CD8-positive, alpha-beta memory T cell (primary cell): ENCODE measurements at regions not wholly inside any gene's neighbourhood (a gene's known extent, or its start where the extent isn't known, plus 50 kb on each side); places are given as distances from the start of the nearest gene placed in this dataset.

ENCODE experiments used
- CTCF ChIA-PET: fragments of 350-600 bp; sonication (Branson Sonifier 250); formaldehyde crosslinking; loops from one replicate; lab custom pipeline; 2021; ENCODE audit warnings: antibody characterized with exemption; lab: Charles Lee
- POLR2A ChIA-PET: fragments of 350-600 bp; sonication (Branson Sonifier 250); formaldehyde crosslinking; loops from one replicate; lab custom pipeline; 2021; ENCODE audit warnings: antibody characterized with exemption; lab: Charles Lee
- DNase-seq, 5 donors: peaks; one replicate each; pipeline versions ENCODE4 v3.0.0 to v3.0.0-alpha.2; 2020 to 2022; ENCODE audit warnings: mixed read lengths in 1 of 5
- H3K27ac ChIP-seq: one replicate; pipeline ENCODE4 v1.7.0; 2013; ENCODE audit warnings: low read depth, mild to moderate bottlenecking, low read length, moderate library complexity
- H3K27me3 ChIP-seq: 2 replicates; pipeline ENCODE4 v1.7.0; 2013; ENCODE audit warnings: low read length, mild to moderate bottlenecking; ENCODE audit not compliant: insufficient read depth, poor library complexity, severe bottlenecking
- H3K36me3 ChIP-seq: 2 replicates; pipeline ENCODE4 v1.7.0; 2013; ENCODE audit warnings: mild to moderate bottlenecking, low read length, moderate library complexity; ENCODE audit not compliant: insufficient read depth
- H3K4me1 ChIP-seq: 2 replicates; pipeline ENCODE4 v1.7.0; 2013; ENCODE audit warnings: mild to moderate bottlenecking, low read length, moderate library complexity; ENCODE audit not compliant: insufficient read depth
- H3K4me3 ChIP-seq: 2 replicates; pipeline ENCODE4 v1.7.0; 2013; ENCODE audit warnings: mild to moderate bottlenecking, low read length
- H3K9me3 ChIP-seq: 2 replicates; pipeline ENCODE4 v1.7.0; 2013; ENCODE audit warnings: mild to moderate bottlenecking, low read length
- H3K27ac Mint-ChIP-seq, 8 donors: one replicate each; pipeline ENCODE4 v1.8.0; 2020 to 2021; ENCODE audit warnings: mixed read lengths in 8 of 8, mild to moderate bottlenecking in 6 of 8, inconsistent platforms in 3 of 8, moderate library complexity in 3 of 8
- H3K27me3 Mint-ChIP-seq, 2 donors: one replicate each; pipeline ENCODE4 v1.8.0; 2020 to 2021; ENCODE audit warnings: mixed read lengths in 2 of 2, mild to moderate bottlenecking in 1 of 2, moderate library complexity in 1 of 2
- H3K36me3 Mint-ChIP-seq, 3 donors: one replicate each; pipeline ENCODE4 v1.8.0; 2020 to 2021; ENCODE audit warnings: mixed read lengths in 3 of 3, inconsistent platforms in 1 of 3, mild to moderate bottlenecking in 1 of 3
- H3K4me1 Mint-ChIP-seq, 3 donors: one replicate each; pipeline ENCODE4 v1.8.0; 2020 to 2021; ENCODE audit warnings: mixed read lengths in 3 of 3, inconsistent platforms in 1 of 3, mild to moderate bottlenecking in 1 of 3
- H3K4me3 Mint-ChIP-seq, 7 donors: one replicate each; pipeline ENCODE4 v1.8.0; 2020 to 2021; ENCODE audit warnings: mixed read lengths in 7 of 7, mild to moderate bottlenecking in 6 of 7, moderate library complexity in 4 of 7, inconsistent platforms in 2 of 7
- H3K9me3 Mint-ChIP-seq, 5 donors: one replicate each; pipeline ENCODE4 v1.8.0; 2020 to 2022; ENCODE audit warnings: mixed read lengths in 5 of 5, mild to moderate bottlenecking in 3 of 5, moderate library complexity in 2 of 5, inconsistent platforms in 1 of 5

DNA sequence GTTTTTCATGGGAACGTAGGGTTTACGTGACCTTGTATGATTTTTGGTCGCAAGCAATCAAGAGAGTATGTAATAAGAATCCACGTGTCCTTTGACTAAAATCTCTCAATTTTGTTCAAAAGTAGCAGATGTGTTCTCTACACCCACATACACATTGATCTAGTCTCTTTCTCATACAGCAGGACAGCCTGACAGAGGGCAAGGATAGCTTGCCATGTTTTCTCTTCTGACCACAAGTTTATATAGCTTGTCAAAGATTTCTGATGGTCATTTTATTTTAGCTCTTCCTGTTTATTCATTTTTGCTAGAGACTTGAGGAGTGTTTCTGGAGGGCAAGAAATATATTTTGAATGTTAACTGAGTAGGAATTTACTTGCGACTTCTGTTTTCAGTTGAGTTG is 570.2 kb upstream of the ALCAM start:
- H3K9me3 Mint-ChIP-seq: peaks cover 0 to 2% (median 0%) of the 10 kb centered on the region in 5 donors

GRCh38 chr3:104805042-104805441 is 561.7 kb upstream of the ALCAM start:
- H3K36me3 ChIP-seq: no peaks in the 10 kb centered on the region
- Mint-ChIP-seq H3K27me3 (no peaks in the 10 kb centered on the region), H3K4me1 (no peaks in the 10 kb centered on the region), H3K9me3 (no peaks in the 10 kb centered on the region), H3K27ac (no peak overlapping the region), H3K36me3 (no peaks in the 10 kb centered on the region), H3K4me3 (no peak overlapping the region)
- H3K4me1 ChIP-seq: no peaks in the 10 kb centered on the region
- no peaks in the 10 kb centered on the region for H3K27me3 ChIP-seq
- POLR2A ChIA-PET: no interaction called here
- H3K9me3 ChIP-seq: no peaks in the 10 kb centered on the region
- H3K27ac ChIP-seq: no peak overlapping the region
- no peak for DNase-seq
- no peak overlapping the region for H3K4me3 ChIP-seq
- CTCF ChIA-PET: no interaction called here

More for the DNA sequence above, 570.2 kb upstream of the ALCAM start:
- CTCF ChIA-PET: no interaction called here
- no peak overlapping the region for H3K27ac ChIP-seq
- no peaks in the 10 kb centered on the region for H3K36me3 Mint-ChIP-seq
- no peaks in the 10 kb centered on the region for H3K36me3 ChIP-seq
- H3K27me3 Mint-ChIP-seq: no peaks in the 10 kb centered on the region
- no peaks in the 10 kb centered on the region for H3K27me3 ChIP-seq
- H3K4me3 ChIP-seq: no peak overlapping the region
- H3K27ac Mint-ChIP-seq: no peak overlapping the region
- no peak overlapping the region for H3K4me3 Mint-ChIP-seq
- no peak for DNase-seq
- POLR2A ChIA-PET: no interaction called here
- no peaks in the 10 kb centered on the region for H3K4me1 ChIP-seq
- no peaks in the 10 kb centered on the region for H3K4me1 Mint-ChIP-seq
- no peaks in the 10 kb centered on the region for H3K9me3 ChIP-seq

- H3K27ac Mint-ChIP-seq: no peak overlapping the region
- ChIA-PET POLR2A (no interaction called here), CTCF (no interaction called here)
- no peak overlapping the region for H3K4me3 Mint-ChIP-seq
- no peak overlapping the region for H3K27ac ChIP-seq
- no peaks in the 10 kb centered on the region for H3K9me3 Mint-ChIP-seq
- no peaks in the 10 kb centered on the region for H3K36me3 ChIP-seq
- no peaks in the 10 kb centered on the region for H3K4me1 ChIP-seq
- no peaks in the 10 kb centered on the region for H3K36me3 Mint-ChIP-seq
- no peak overlapping the region for H3K4me3 ChIP-seq
- no peaks in the 10 kb centered on the region for H3K27me3 ChIP-seq
- DNase-seq: no peak
- H3K27me3 Mint-ChIP-seq: no peaks in the 10 kb centered on the region
- H3K4me1 Mint-ChIP-seq: no peaks in the 10 kb centered on the region
- no peaks in the 10 kb centered on the region for H3K9me3 ChIP-seq
Measured at GRCh38 chr3:104805508-104805907, 561.2 kb upstream of the ALCAM start.

GRCh38 chr3:104810896-104811295 is 555.8 kb upstream of the ALCAM start:
- Histone ChIP-seq H3K4me3 (no peak overlapping the region), H3K36me3 (no peaks in the 10 kb centered on the region), H3K9me3 (no peaks in the 10 kb centered on the region), H3K27ac (no peak overlapping the region), H3K4me1 (no peaks in the 10 kb centered on the region), H3K27me3 (no peaks in the 10 kb centered on the region)
- no peaks in the 10 kb centered on the region for H3K4me1 Mint-ChIP-seq
- H3K27me3 Mint-ChIP-seq: no peaks in the 10 kb centered on the region
- peaks cover 0 to 5% (median 0%) of the 10 kb centered on the region in 5 donors for H3K9me3 Mint-ChIP-seq
- no peaks in the 10 kb centered on the region for H3K36me3 Mint-ChIP-seq
- ChIA-PET CTCF (no interaction called here), POLR2A (no interaction called here)
- no peak for DNase-seq
- H3K4me3 Mint-ChIP-seq: no peak overlapping the region
- no peak overlapping the region for H3K27ac Mint-ChIP-seq

GRCh38 chr3:104816008-104816407 is 550.7 kb upstream of the ALCAM start:
- no peaks in the 10 kb centered on the region for H3K4me1 ChIP-seq
- H3K4me3 Mint-ChIP-seq: no peak overlapping the region
- H3K9me3 ChIP-seq: no peaks in the 10 kb centered on the region
- no peaks in the 10 kb centered on the region for H3K27me3 Mint-ChIP-seq
- no peak for DNase-seq
- no peaks in the 10 kb centered on the region for H3K4me1 Mint-ChIP-seq
- H3K27ac ChIP-seq: no peak overlapping the region
- no peaks in the 10 kb centered on the region for H3K36me3 Mint-ChIP-seq
- ChIA-PET POLR2A (no interaction called here), CTCF (no interaction called here)
- H3K9me3 Mint-ChIP-seq: peaks cover 3 to 11% (median 6%) of the 10 kb centered on the region in 5 donors
- no peak overlapping the region for H3K27ac Mint-ChIP-seq
- no peaks in the 10 kb centered on the region for H3K27me3 ChIP-seq
- H3K36me3 ChIP-seq: no peaks in the 10 kb centered on the region
- H3K4me3 ChIP-seq: no peak overlapping the region

DNA sequence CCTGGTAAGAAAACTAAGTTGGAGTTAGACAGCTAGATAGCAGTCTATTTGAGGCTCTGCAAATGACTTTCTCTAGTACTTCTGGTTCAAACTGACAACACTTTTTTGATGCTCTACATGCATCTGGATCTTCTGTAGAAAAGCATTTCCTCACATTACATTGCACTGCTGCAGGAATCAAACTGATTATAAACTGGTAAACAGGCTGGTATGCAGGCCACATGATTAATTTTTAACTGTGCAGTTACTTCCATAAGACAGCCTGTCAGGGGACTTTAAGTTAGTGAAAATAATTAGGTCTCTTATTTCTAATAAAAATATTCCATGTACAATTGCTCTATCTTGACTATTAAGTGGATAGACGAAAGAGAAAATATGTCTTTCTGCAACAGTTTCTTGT is 550.0 kb upstream of the ALCAM start:
- H3K27me3 Mint-ChIP-seq: no peaks in the 10 kb centered on the region
- Histone ChIP-seq H3K36me3 (no peaks in the 10 kb centered on the region), H3K4me3 (no peak overlapping the region), H3K9me3 (no peaks in the 10 kb centered on the region), H3K27ac (no peak overlapping the region), H3K27me3 (no peaks in the 10 kb centered on the region), H3K4me1 (no peaks in the 10 kb centered on the region)
- ChIA-PET CTCF (no interaction called here), POLR2A (no interaction called here)
- no peak overlapping the region for H3K4me3 Mint-ChIP-seq
- no peak overlapping the region for H3K27ac Mint-ChIP-seq
- H3K9me3 Mint-ChIP-seq: peaks cover 3 to 15% (median 9%) of the 10 kb centered on the region in 5 donors
- no peaks in the 10 kb centered on the region for H3K4me1 Mint-ChIP-seq
- DNase-seq: no peak
- no peaks in the 10 kb centered on the region for H3K36me3 Mint-ChIP-seq

GRCh38 chr3:104819333-104819732 is 547.4 kb upstream of the ALCAM start:
- Histone ChIP-seq H3K9me3 (no peaks in the 10 kb centered on the region), H3K4me3 (no peak overlapping the region), H3K27me3 (no peaks in the 10 kb centered on the region), H3K36me3 (no peaks in the 10 kb centered on the region), H3K27ac (no peak overlapping the region), H3K4me1 (no peaks in the 10 kb centered on the region)
- Mint-ChIP-seq H3K9me3 (peaks cover 6 to 18% (median 10%) of the 10 kb centered on the region in 5 donors), H3K4me1 (no peaks in the 10 kb centered on the region), H3K27me3 (no peaks in the 10 kb centered on the region), H3K4me3 (no peak overlapping the region), H3K36me3 (no peaks in the 10 kb centered on the region), H3K27ac (no peak overlapping the region)
- ChIA-PET CTCF (no interaction called here), POLR2A (no interaction called here)
- DNase-seq: no peak

DNA sequence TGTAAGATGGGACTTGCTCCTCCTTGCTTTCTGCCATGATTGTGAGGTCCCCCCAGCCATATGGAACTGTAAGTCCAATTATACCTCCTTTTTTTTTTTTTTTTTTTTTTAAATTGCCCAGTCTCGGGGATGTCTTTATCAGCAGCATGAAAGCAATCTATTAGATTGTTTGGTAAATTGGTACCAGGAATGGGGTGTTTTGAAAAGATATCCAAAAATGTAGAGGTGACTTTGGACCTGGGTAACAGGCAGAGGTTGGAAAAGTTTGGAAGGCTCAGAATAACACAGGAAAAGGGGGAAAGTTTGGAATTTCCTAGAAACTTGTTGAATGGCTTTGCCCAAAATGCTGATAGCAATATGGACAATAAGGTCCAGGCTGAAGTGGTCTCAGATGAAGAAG is 545.8 kb upstream of the ALCAM start:
- ChIA-PET POLR2A (no interaction called here), CTCF (no interaction called here)
- no peaks in the 10 kb centered on the region for H3K4me1 ChIP-seq
- no peaks in the 10 kb centered on the region for H3K36me3 Mint-ChIP-seq
- no peaks in the 10 kb centered on the region for H3K36me3 ChIP-seq
- H3K27me3 ChIP-seq: no peaks in the 10 kb centered on the region
- no peak overlapping the region for H3K4me3 Mint-ChIP-seq
- no peak for DNase-seq
- H3K27me3 Mint-ChIP-seq: no peaks in the 10 kb centered on the region
- peaks cover 6 to 18% (median 10%) of the 10 kb centered on the region in 5 donors for H3K9me3 Mint-ChIP-seq
- no peak overlapping the region for H3K27ac Mint-ChIP-seq
- no peak overlapping the region for H3K4me3 ChIP-seq
- no peaks in the 10 kb centered on the region for H3K4me1 Mint-ChIP-seq
- H3K9me3 ChIP-seq: no peaks in the 10 kb centered on the region
- no peak overlapping the region for H3K27ac ChIP-seq

GRCh38 chr3:104825116-104825515 is 541.6 kb upstream of the ALCAM start:
- no peaks in the 10 kb centered on the region for H3K36me3 Mint-ChIP-seq
- H3K9me3 ChIP-seq: no peaks in the 10 kb centered on the region
- H3K27ac ChIP-seq: no peak overlapping the region
- no peak for DNase-seq
- H3K27me3 Mint-ChIP-seq: no peaks in the 10 kb centered on the region
- H3K4me3 ChIP-seq: no peak overlapping the region
- H3K4me1 ChIP-seq: no peaks in the 10 kb centered on the region
- POLR2A ChIA-PET: no interaction called here
- no peaks in the 10 kb centered on the region for H3K4me1 Mint-ChIP-seq
- H3K27ac Mint-ChIP-seq: no peak overlapping the region
- H3K4me3 Mint-ChIP-seq: no peak overlapping the region
- CTCF ChIA-PET: no interaction called here
- no peaks in the 10 kb centered on the region for H3K27me3 ChIP-seq
- H3K9me3 Mint-ChIP-seq: peaks cover 6 to 15% (median 10%) of the 10 kb centered on the region in 5 donors
- H3K36me3 ChIP-seq: no peaks in the 10 kb centered on the region
